GM18870 (cell line): ENCODE measurements at regions not wholly inside any gene's neighbourhood (a gene's known extent, or its start where the extent isn't known, plus 50 kb on each side); places are given as distances from the start of the nearest gene placed in this dataset.
"Not testable (repeated sequence)": the region's sequence is repeated elsewhere in the genome, so short reads cannot be mapped to it uniquely, and the experiment has no call there.

Experiments used
- ATAC-seq: cut with Tn5 transposase; IDR thresholded peaks from one replicate; pipeline ENCODE4 v1.9.1; 2021; ENCODE audit warnings: moderate library complexity; ENCODE audit not compliant: unreplicated experiment

GRCh38 chr10:21157664-21158063, 260.6 kb upstream of the NEBL start:
- no peak for ATAC-seq

- no peak for ATAC-seq
These were observed 253.1 kb upstream of the NEBL start for GRCh38 chr10:21150166-21150565.

GRCh38 chr10:21146436-21146789, 249.3 kb upstream of the NEBL start:
- ATAC-seq: no peak

DNA sequence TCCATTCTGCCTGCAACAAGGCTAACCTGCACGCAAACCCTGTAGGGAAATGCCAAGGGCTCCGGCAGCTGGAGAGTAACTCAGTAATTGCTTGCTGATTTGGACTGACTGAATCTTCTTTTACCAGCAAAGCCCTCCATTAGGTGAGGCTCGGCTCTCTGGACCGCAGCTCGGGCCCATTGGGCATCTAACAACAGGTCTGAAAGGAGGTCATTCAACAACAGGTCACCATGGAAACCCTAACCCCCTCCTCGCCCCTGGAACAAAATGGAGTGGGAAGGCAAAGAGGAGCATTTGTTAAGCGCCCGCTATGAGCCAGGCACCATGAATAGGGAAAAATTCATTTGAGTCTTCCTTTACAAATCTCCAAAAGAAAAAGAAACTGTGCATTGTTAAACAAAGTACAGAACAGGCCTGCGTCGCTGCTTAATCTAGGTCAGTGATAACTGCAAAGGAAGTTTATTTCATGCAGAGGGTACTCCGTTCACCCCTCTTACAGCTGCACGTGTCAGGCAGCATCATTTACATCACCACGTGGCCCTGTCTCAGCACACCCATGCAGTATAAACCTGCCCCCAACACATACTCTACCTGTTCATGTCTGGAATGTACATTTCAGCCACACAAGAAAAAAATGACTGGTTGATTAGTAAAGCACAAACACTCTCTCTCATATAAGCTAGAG, 248.8 kb upstream of the NEBL start:
- no peak for ATAC-seq

- no peak for ATAC-seq
These were observed 246.9 kb upstream of the NEBL start for GRCh38 chr10:21144047-21144446.

DNA sequence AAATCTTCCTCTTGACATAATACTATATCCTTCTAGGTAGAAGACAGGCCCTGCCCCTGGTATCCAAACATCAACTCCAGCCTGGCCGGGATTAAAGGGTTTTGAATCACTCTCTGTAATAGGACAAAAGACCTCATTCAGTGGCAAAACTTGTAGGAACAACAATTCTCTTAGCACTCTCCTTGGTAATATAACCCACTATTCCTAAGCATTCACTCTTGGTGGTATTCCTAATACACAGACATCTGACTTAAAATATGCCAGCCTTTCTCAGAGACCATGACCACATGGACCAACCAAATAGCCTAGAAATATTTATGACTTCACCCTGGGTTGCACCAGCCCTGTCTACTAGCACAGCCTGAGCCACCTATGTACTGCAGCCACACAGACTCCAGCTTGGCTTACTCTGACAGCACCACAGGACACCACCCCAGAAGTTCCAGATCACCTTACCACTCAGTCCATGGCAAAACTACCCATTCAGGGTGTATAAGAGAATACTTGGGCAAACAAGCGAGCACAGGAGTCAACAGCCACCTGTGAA, 244.9 kb upstream of the NEBL start:
- ATAC-seq: no peak

DNA sequence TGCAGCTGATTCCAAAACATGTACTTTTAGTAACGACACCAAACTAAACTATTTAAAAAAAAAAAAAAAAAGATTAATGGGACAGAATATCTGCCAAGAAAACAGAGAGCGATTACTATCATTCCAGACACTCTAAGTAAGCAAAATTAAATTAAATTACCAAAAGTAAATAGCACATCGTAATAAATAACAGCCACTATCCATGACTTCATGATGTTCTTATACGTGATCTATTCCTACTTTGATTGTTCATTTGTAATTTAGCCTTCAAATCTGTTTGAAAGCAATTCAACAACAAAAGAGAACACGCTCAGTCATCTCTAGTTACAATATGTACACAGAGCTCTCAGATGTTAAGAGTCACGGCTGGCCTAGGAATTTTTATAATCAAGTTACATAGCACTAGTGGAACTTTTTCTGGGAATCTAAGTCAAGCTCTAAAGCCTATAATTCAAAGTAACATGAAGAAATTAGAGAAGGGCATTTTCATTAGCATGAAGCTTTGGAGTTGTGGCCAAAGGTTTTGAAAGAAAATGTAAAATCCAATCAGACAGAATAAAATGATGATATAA, 241.7 kb upstream of the NEBL start:
- ATAC-seq: no peak

GRCh38 chr10:21135023-21135931, 238.2 kb upstream of the NEBL start:
- ATAC-seq: no peak

DNA sequence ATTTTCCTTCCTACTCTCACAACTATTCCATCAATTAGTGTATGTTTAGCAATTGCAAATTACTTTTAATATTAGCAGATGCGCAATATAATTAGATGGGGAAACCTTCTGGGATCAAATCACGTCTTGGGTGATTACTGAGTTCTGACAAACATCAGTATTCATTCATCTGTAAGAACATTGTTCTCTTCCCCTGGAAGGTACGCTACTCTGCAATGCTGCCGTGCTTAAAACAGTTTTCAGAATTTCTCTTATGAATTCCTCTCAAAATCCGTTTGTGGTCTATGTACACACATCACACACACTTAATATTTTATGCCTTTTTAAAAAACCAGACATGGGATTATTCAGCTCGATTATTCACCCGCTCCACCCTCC, 237.5 kb upstream of the NEBL start:
- ATAC-seq: no peak

- no peak for ATAC-seq
These were observed 233.8 kb upstream of the NEBL start for GRCh38 chr10:21130683-21131442.

GRCh38 chr10:21130108-21130507, 233.0 kb upstream of the NEBL start:
- no peak for ATAC-seq

DNA sequence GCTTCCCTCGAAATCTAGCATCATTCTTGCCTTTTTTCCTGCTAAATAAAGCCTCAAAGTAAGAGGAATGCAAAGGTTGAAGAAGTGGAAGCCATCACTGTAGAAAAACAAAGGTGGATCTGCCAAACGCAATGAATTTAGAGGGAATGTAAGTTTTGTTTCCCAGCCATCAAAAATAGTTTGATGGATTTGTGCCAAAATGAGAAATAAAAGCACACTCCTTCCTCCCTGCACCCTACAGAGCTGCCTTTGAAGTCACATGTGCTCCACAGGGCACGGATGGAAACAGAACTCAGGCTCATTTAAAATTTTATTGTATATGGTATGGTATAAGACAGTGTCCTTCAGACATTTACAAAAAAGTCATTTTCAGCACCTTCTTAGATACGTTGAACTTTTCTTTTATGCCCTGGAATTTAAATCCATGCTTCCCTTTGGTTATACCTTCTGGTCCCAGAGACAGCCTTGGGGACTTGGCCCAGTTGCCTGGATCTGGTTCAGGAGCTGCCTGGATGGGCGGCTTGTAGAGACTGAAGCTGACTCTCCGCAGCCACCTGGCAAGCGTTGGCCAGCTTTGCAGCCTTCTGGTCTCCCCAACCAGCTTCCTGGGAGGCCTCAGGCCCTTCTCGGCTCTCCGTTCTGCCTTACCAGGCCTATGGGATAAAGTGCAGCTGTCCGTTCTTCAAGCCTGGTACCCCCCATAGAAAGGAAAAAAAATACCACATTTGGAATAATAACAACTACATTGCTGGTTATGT, 228.5 kb upstream of the NEBL start:
- no peak for ATAC-seq

GRCh38 chr10:21122907-21123306, 225.8 kb upstream of the NEBL start:
- no peak for ATAC-seq

- not testable (repeated sequence) for ATAC-seq
These were observed 224.7 kb upstream of the NEBL start for GRCh38 chr10:21121822-21122221.

DNA sequence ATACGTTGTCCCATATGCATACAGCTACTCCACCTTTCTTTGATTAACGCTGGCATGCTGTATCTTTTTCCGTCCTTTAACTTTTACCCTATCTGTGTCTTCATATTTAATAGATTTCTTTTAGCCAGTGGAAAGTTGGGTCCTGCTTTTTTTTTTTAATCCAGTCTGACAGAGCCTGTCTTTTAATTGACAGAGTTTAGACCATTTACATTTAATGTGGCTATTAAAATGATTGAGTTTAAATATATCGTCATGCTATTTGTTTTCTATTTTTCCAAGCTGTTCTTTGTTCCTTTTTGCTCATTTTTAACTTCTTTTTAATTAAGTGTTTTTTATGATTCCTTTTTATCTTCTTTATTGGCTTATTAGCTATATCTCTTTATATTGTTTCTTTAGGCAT, 217.6 kb upstream of the NEBL start:
- no peak for ATAC-seq

- no peak for ATAC-seq
These were observed 213.2 kb upstream of the NEBL start for GRCh38 chr10:21110358-21110757.

DNA sequence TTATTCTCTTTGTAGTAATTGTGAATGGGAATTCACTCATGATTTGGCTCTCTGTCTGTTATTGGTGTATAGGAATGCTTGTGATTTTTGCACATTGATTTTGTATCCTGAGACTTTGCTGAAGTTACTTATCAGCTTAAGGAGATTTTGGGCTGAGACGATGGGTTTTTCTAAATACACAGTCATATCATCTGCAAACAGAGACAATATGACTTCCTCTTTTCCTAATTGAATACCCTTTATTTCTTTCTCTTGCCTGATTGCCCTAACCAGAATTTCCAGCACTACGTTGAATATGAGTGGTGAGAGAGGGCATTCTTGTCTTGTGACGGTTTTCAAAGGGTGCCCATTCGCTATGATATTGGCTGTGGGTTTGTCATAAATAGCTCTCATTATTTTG, 209.8 kb upstream of the NEBL start:
- not testable (repeated sequence) for ATAC-seq

DNA sequence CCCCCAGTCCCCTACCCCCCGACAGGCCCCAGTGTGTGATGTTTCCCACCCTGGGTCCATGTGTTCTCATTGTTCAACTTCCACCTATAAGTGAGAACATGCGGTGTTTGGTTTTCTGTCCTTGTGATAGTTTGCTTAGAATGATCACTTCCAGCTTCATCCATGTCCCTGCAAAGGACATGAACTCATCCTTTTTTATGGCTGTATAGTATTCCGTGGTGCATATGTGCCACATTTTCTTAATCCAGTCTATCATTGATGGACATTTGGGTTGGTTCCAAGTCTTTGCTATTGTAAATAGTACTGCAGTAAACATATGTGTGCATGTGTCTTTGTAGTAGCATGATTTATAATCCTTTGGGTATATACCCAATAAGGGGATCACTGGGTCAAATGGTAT, 208.2 kb upstream of the NEBL start:
- not testable (repeated sequence) for ATAC-seq

DNA sequence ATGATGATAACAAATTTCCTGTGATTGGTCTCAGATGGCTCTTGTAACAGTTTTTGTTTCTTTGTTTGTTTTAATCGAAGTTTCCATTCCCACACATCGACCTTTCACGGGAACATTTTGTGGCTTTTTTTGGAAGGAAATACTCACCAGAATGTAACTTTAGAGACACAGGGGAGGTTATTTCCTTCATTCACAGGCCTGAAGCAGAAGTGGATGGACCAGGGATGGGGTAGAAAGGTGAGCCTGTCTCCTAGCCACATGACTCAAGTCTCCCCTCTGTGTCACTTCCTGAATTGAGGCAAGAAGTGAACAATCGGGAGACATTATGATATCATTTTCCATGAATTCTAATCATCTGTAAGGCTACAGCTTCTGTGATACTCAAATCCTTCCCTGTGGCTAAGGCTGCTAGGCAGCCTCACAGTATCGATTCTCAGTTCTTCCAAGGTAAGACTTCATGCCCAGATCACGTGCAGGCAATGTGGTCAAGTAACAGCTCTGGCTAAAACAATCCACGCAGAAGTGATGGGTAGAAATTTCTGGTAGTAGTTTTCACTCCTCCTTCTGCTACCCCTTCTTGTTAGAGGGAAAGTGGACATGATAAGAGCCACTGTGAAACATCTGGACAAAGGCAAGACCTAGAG, 203.9 kb upstream of the NEBL start:
- no peak for ATAC-seq

DNA sequence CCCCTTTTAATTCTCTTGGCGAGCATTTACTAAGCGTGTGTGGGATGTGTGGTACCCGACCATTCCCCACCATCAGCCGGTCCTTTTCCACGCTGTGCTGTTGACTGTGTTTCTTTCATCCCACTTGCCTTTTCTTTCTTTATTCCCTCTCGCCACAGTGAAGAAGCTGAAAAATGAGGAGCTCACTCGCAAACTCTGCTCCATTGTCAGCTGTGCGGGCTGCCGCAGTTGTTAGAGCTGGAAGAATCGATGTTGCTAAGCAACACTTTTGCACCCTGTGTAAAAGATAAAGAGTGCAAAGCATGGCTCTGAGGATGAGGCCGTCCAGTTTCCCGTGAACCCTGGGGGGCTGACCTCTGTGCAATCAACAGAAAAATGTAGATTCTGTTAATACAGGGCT, 203.1 kb upstream of the NEBL start:
- ATAC-seq: no peak
